ENCODE measurements at regions not wholly inside any gene's neighbourhood (a gene's known extent, or its start where the extent isn't known, plus 50 kb on each side); places are given as distances from the start of the nearest gene placed in this dataset.

DNA sequence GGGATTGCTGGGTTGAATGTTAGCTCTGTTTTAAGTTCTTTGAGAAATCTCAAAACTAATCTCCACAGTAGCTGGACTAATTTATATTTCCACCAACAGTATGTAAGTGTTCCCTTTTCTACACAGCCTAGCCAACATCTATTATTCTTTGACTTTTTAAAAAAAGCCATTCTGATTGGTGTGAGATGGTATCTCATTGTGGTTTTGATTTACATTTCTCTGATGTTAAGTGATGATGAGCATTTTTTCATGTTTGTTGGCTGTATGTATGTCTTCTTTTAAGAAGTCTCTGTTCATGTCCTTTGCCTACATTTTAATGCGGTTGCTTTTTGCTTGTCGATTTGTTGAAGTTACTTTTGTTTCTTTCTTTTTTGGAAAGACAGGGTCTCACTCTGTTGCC is 301.1 kb upstream of the OR4E1 start (continued):
- TF ChIP-seq, protein P1, sequence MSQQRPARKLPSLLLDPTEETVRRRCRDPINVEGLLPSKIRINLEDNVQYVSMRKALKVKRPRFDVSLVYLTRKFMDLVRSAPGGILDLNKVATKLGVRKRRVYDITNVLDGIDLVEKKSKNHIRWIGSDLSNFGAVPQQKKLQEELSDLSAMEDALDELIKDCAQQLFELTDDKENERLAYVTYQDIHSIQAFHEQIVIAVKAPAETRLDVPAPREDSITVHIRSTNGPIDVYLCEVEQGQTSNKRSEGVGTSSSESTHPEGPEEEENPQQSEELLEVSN (IDR thresholded peaks at IDR 0.05), result no peak
- TF ChIP-seq TCF12 (IDR thresholded peaks at IDR 0.05; ENCODE audit: low read depth, low read length) (no peak), TAF7 (optimal IDR thresholded peaks at IDR 0.05; ENCODE audit: borderline replicate concordance, low read depth, low read length) (no peak), HDAC2 (IDR thresholded peaks at IDR 0.05; ENCODE audit: borderline replicate concordance in 1 of 2, low read depth in 2 of 2, low read length in 2 of 2) (no peak), TEAD4 (IDR thresholded peaks at IDR 0.05; ENCODE audit: low read depth, low read length) (no peak), GTF2F1 (IDR thresholded peaks at IDR 0.05; ENCODE audit: borderline replicate concordance, low read depth, low read length) (no peak), JUN (IDR thresholded peaks at IDR 0.05; ENCODE audit: low read depth, low read length) (no peak), TBP (IDR thresholded peaks at IDR 0.05; ENCODE audit: low read depth, low read length) (no peak), GABPA (IDR thresholded peaks at IDR 0.05; ENCODE audit: borderline replicate concordance, insufficient read depth, low read length) (no peak), MAFK (IDR thresholded peaks at IDR 0.05; ENCODE audit: low read depth, low read length) (no peak), KDM5A (IDR thresholded peaks at IDR 0.05; ENCODE audit: low read length) (no peak), RNF2 (IDR thresholded peaks at IDR 0.05; ENCODE audit: borderline replicate concordance, low read depth, low read length, missing control alignments, poor library complexity, severe bottlenecking) (no peak), SP2 (IDR thresholded peaks at IDR 0.05; ENCODE audit: low read length) (no peak)
- TF ChIP-seq, protein P2, sequence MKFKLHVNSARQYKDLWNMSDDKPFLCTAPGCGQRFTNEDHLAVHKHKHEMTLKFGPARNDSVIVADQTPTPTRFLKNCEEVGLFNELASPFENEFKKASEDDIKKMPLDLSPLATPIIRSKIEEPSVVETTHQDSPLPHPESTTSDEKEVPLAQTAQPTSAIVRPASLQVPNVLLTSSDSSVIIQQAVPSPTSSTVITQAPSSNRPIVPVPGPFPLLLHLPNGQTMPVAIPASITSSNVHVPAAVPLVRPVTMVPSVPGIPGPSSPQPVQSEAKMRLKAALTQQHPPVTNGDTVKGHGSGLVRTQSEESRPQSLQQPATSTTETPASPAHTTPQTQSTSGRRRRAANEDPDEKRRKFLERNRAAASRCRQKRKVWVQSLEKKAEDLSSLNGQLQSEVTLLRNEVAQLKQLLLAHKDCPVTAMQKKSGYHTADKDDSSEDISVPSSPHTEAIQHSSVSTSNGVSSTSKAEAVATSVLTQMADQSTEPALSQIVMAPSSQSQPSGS (IDR thresholded peaks at IDR 0.05; ENCODE audit: low read length), result no peak
